ENCODE measurements at regions not wholly inside any gene's neighbourhood (a gene's known extent, or its start where the extent isn't known, plus 50 kb on each side); places are given as distances from the start of the nearest gene placed in this dataset.

DNA sequence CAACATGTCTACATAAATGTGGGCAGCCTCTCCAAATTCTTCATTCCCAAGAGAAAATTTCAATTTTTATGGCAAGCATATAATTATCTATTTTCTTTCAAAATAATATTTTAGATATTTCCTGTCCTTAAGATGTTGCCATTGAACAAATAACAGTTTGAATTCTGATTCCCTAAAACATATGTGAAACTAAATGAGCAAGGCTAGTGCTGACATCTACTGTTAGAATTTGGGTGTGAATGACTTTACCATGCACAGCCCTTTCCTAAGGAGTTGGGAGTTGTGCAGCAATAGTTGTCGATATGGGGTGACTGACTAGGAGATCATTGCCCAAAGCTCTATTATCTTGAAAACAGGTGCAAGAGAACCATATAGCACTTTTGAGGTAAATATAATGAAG is 108.2 kb upstream of the SLC38A4 start:
- Histone ChIP-seq H3F3A (ENCODE audit: insufficient read depth) (no peaks in the 10 kb centered on the region), H3K27me3 (replicated peaks; ENCODE audit: insufficient read depth) (no peaks in the 10 kb centered on the region), H4K20me1 (ENCODE audit: insufficient read depth) (no peaks in the 10 kb centered on the region), H2AFZ (peak overlapping the region; percentile 34; the same call in 1 of the 2 replicates), H3K4me2 (ENCODE audit: unreplicated experiment) (no peak overlapping the region), H3K36me3 (ENCODE audit: low read depth) (no peaks in the 10 kb centered on the region), H3K9me3 (ENCODE audit: low read depth) (no peaks in the 10 kb centered on the region), H3K27ac (no peak overlapping the region), H3K79me2 (ENCODE audit: insufficient read depth) (no peaks in the 10 kb centered on the region), H3K4me1 (ENCODE audit: insufficient read depth) (peaks cover 9% of the 10 kb centered on the region; the same call in 1 of the 2 replicates), H3K9ac (no peak overlapping the region), H3K4me3 (no peak overlapping the region), H3K9me2 (ENCODE audit: insufficient read depth) (no peaks in the 10 kb centered on the region)
- no peak for TF ChIP-seq EZH2phosphoT487 (IDR thresholded peaks at IDR 0.05; ENCODE audit: insufficient read depth, low read depth)
- TF ChIP-seq EZH2 (IDR thresholded peaks at IDR 0.05; ENCODE audit: insufficient read depth, poor library complexity, severe bottlenecking): no peak
- WGBS, 2 experiments (ENCODE audit: low coverage in 1 of 2, low lambda C conversion rate in 2 of 2, missing lambda C conversion rate in 2 of 2): 5 to 15% methylated on average over 1 of the region's 1 CpG
- peak; percentile 78 for DNase-seq
- in situ Hi-C loops (cut with MboI): loop anchor here (5.0 to 25.0 kb wide), 2 partner anchors 262 to 572 kb away; partner anchors contain the start of gene SLC38A2

DNA sequence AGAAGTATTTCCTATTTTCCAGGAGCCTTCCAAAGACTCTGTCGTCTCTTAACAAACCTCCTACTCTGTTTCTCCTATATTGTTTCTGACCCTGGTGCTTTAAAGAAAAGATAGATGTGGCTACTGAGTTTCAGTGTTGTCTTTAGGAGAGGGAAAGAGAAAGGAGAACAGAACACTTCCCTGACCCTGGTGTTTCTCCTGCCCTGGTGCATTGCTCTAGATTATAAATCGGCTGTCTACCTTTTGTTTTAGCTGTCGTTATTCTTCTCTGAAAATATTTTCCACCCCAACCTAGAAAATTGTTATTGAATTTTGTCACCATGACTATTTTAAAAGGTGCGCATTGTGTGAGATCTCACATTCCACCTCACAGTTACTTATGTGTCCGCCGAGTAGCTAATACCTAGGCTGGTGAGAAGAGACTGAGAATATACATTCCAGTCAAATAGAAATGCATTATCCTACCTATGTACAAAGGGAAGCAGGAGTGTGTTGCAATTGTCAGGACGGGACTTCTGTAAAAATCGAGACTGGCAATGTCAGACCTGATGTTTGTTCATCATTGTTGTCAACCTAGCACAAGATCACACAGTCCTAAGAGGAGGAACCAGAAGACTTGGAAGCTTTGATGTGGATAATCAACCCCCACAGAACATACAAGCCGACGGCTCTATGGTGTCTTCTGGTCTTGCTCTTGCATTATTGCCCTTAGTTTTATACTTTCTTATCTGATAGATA is 108.7 kb upstream of the SLC38A4 start:
- Histone ChIP-seq H3K4me2 (ENCODE audit: unreplicated experiment) (no peak overlapping the region), H3K27ac (no peak overlapping the region), H3K4me1 (ENCODE audit: insufficient read depth) (peaks cover 9% of the 10 kb centered on the region; the same call in 1 of the 2 replicates), H3K9ac (no peak overlapping the region), H3K36me3 (ENCODE audit: low read depth) (no peaks in the 10 kb centered on the region), H3K27me3 (replicated peaks; ENCODE audit: insufficient read depth) (no peaks in the 10 kb centered on the region), H3F3A (ENCODE audit: insufficient read depth) (no peaks in the 10 kb centered on the region), H3K79me2 (ENCODE audit: insufficient read depth) (no peaks in the 10 kb centered on the region), H2AFZ (no peak overlapping the region), H3K9me2 (ENCODE audit: insufficient read depth) (no peaks in the 10 kb centered on the region), H4K20me1 (ENCODE audit: insufficient read depth) (no peaks in the 10 kb centered on the region), H3K9me3 (ENCODE audit: low read depth) (no peaks in the 10 kb centered on the region), H3K4me3 (no peak overlapping the region)
- no peak for DNase-seq
- TF ChIP-seq EZH2 (IDR thresholded peaks at IDR 0.05; ENCODE audit: insufficient read depth, poor library complexity, severe bottlenecking) (no peak), EZH2phosphoT487 (IDR thresholded peaks at IDR 0.05; ENCODE audit: insufficient read depth, low read depth) (no peak)
- in situ Hi-C loops (cut with MboI): loop anchor here (5.0 to 25.0 kb wide), 2 partner anchors 262 to 572 kb away; partner anchors contain the start of gene SLC38A2
- 78 to 85% methylated on average over 10 of the region's 10 CpGs for WGBS, 2 experiments (ENCODE audit: low coverage in 1 of 2, low lambda C conversion rate in 2 of 2, missing lambda C conversion rate in 2 of 2)

DNA sequence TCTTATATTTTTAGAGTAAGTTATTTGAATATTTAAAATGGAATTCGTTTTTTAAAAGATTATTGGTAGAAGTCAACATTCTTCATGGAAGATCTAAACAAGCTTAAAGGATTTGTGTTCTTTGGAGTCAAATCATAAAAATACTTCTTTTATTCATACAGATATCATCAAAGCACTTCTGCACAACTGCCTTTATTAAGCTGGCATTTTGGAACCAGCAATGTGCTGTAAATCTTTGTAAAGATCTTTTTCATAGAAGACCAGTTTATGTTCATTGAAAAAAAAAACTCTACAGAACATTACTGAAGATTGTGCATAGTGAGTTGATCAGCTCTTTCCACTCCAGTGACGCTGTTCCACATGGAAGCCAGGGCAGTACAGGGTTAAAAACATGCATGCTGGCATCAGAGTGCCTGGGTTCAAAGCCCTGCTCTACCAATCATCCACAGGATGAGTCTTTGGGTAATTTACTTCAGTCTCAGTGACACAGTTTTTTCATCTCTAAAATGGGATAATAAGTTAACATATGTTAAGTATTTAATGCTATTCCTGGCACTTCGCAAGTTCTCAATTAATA is 109.6 kb upstream of the SLC38A4 start:
- H3K36me3 ChIP-seq (ENCODE audit: low read depth): no peaks in the 10 kb centered on the region
- no peak overlapping the region for H3K9ac ChIP-seq
- in situ Hi-C loops (cut with MboI): loop anchor here (25.0 kb wide), 1 partner anchor 573 kb away; the partner anchor contains the start of gene SLC38A2
- DNase-seq: no peak
- H3K79me2 ChIP-seq (ENCODE audit: insufficient read depth): no peaks in the 10 kb centered on the region
- H3K27me3 ChIP-seq (replicated peaks; ENCODE audit: insufficient read depth): no peaks in the 10 kb centered on the region
- H4K20me1 ChIP-seq (ENCODE audit: insufficient read depth): no peaks in the 10 kb centered on the region
- no peaks in the 10 kb centered on the region for H3K9me2 ChIP-seq (ENCODE audit: insufficient read depth)
- no peak overlapping the region for H3K4me3 ChIP-seq
- H3K27ac ChIP-seq: no peak overlapping the region
- H2AFZ ChIP-seq: no peak overlapping the region
- TF ChIP-seq EZH2phosphoT487 (IDR thresholded peaks at IDR 0.05; ENCODE audit: insufficient read depth, low read depth) (no peak), EZH2 (IDR thresholded peaks at IDR 0.05; ENCODE audit: insufficient read depth, poor library complexity, severe bottlenecking) (no peak)
- H3K4me1 ChIP-seq (ENCODE audit: insufficient read depth): peaks cover 9% of the 10 kb centered on the region; the same call in 1 of the 2 replicates
- 84 to 94% methylated on average over 3 of the region's 3 CpGs for WGBS, 2 experiments (ENCODE audit: low coverage in 1 of 2, low lambda C conversion rate in 2 of 2, missing lambda C conversion rate in 2 of 2)
- H3K9me3 ChIP-seq (ENCODE audit: low read depth): no peaks in the 10 kb centered on the region
- H3F3A ChIP-seq (ENCODE audit: insufficient read depth): no peaks in the 10 kb centered on the region
- no peak overlapping the region for H3K4me2 ChIP-seq (ENCODE audit: unreplicated experiment)

DNA sequence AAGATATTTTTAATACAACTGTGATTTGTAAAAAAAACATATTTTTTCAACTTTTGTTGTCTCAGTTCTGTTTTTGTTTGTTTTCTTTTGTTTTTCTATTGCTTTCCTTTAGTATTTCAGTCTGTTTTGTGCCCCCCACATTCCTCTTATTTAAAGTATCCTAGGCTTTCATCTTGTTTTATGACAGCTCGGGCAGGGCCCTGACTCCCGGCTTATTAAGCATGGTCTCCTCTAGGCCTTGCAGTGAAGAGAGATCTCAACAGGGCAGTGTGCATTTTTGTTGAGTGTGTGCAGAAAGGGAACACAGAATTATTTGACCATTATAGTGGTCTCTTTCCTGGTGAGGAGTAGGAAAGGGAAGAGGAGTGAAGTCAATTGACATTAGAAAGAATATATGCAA is 110.2 kb upstream of the SLC38A4 start:
- H3K4me2 ChIP-seq (ENCODE audit: unreplicated experiment): no peak overlapping the region
- no peak for DNase-seq
- H3K4me3 ChIP-seq: no peak overlapping the region
- H3K27ac ChIP-seq: no peak overlapping the region
- no peaks in the 10 kb centered on the region for H3F3A ChIP-seq (ENCODE audit: insufficient read depth)
- H4K20me1 ChIP-seq (ENCODE audit: insufficient read depth): no peaks in the 10 kb centered on the region
- no peaks in the 10 kb centered on the region for H3K79me2 ChIP-seq (ENCODE audit: insufficient read depth)
- H3K9ac ChIP-seq: no peak overlapping the region
- in situ Hi-C loops (cut with MboI): loop anchor here (25.0 kb wide), 1 partner anchor 574 kb away; the partner anchor contains the start of gene SLC38A2
- no peaks in the 10 kb centered on the region for H3K9me2 ChIP-seq (ENCODE audit: insufficient read depth)
- H3K36me3 ChIP-seq (ENCODE audit: low read depth): no peaks in the 10 kb centered on the region
- no peak overlapping the region for H2AFZ ChIP-seq
- no peaks in the 10 kb centered on the region for H3K9me3 ChIP-seq (ENCODE audit: low read depth)
- H3K4me1 ChIP-seq (ENCODE audit: insufficient read depth): peaks cover 9% of the 10 kb centered on the region; the same call in 1 of the 2 replicates
- no peak for TF ChIP-seq EZH2phosphoT487 (IDR thresholded peaks at IDR 0.05; ENCODE audit: insufficient read depth, low read depth)
- no peak for TF ChIP-seq EZH2 (IDR thresholded peaks at IDR 0.05; ENCODE audit: insufficient read depth, poor library complexity, severe bottlenecking)
- WGBS, 2 experiments (ENCODE audit: low coverage in 1 of 2, low lambda C conversion rate in 2 of 2, missing lambda C conversion rate in 2 of 2): 66 to 76% methylated on average over 2 of the region's 2 CpGs
- no peaks in the 10 kb centered on the region for H3K27me3 ChIP-seq (replicated peaks; ENCODE audit: insufficient read depth)
